Kidney (tissue), 13 donors: ENCODE measurements at regions not wholly inside any gene's neighbourhood (a gene's known extent, or its start where the extent isn't known, plus 50 kb on each side); places are given as distances from the start of the nearest gene placed in this dataset.

Experiments
- DNase-seq, 5 donors: peaks; one replicate each; pipeline ENCODE4 v3.0.0-alpha.2; 2013 to 2020
- FAIRE-seq: peaks from 2 replicates; lab custom pipeline; 2012; peaks lifted over from hg19 to GRCh38; lab: Jason Lieb, UNC
- H3K27ac ChIP-seq, 2 donors: one replicate each; pipeline ENCODE4 v1.7.0; 2013; ENCODE audit warnings: low read depth in 2 of 2, low read length in 2 of 2, inconsistent platforms in 1 of 2
- H3K27me3 ChIP-seq: one replicate; pipeline ENCODE4 v1.7.1; 2013; ENCODE audit warnings: low read length, inconsistent platforms; ENCODE audit not compliant: control insufficient read depth, insufficient read depth
- H3K36me3 ChIP-seq, 3 donors: one replicate each; pipeline versions ENCODE4 v1.7.0 to v1.7.1; 2013; ENCODE audit warnings: low read length in 3 of 3, control low read depth in 1 of 3, inconsistent platforms in 1 of 3; ENCODE audit not compliant: insufficient read depth in 3 of 3, control insufficient read depth in 2 of 3
- H3K4me1 ChIP-seq, 3 donors: one replicate each; pipeline versions ENCODE4 v1.7.0 to v1.7.1; 2013; ENCODE audit warnings: low read length in 3 of 3, inconsistent platforms in 1 of 3, low read depth in 1 of 3; ENCODE audit not compliant: control insufficient read depth in 2 of 3, insufficient read depth in 2 of 3
- H3K4me3 ChIP-seq, 3 donors: one replicate each; pipeline versions ENCODE4 v1.7.0 to v1.8.1; 2013; ENCODE audit warnings: low read length in 3 of 3, control low read depth in 1 of 3, inconsistent platforms in 1 of 3
- H3K9ac ChIP-seq, 3 donors: one replicate each; pipeline versions ENCODE4 v1.7.0 to v1.7.1; 2013; ENCODE audit warnings: low read length in 3 of 3, control low read depth in 1 of 3, inconsistent platforms in 1 of 3
- H3K9me3 ChIP-seq, 3 donors: one replicate each; pipeline versions ENCODE4 v1.7.0 to v1.7.1; 2013; ENCODE audit warnings: low read length in 3 of 3, control low read depth in 1 of 3, inconsistent platforms in 1 of 3; ENCODE audit not compliant: control insufficient read depth in 2 of 3, insufficient read depth in 1 of 3
- intact Hi-C: fragments of 100-400 bp; cut with DNase I; formaldehyde crosslinking; loops from one replicate; pipeline ENCODE4 v1.11.1; 2022
- TF ChIP-seq, protein P1 (sequence below): IDR thresholded peaks from 3 replicates; pipeline ENCODE4 v1.5.1; 2012; ENCODE audit warnings: mild to moderate bottlenecking, moderate library complexity, borderline replicate concordance; ENCODE audit not compliant: insufficient read depth; ENCODE audit errors: extremely low read depth
- donor health status: control.
- donor health status: control.
- donor health status: control.
- donor health status: control.
- donor health status: control.
- donor health status: DM: yes; HTN: yes; CAD: no.
- donor health status: Normal renal cell carcinoma (clear cell type).

GRCh38 chr6:19558201-19558600 lies 279.0 kb upstream of the ID4 start:
- DNase-seq (peak in 1 of 5 donors; percentile 7), FAIRE-seq (no peak)
- H3K9ac ChIP-seq: no peak overlapping the region
- no peaks in the 10 kb centered on the region for H3K9me3 ChIP-seq
- TF ChIP-seq, protein P1, sequence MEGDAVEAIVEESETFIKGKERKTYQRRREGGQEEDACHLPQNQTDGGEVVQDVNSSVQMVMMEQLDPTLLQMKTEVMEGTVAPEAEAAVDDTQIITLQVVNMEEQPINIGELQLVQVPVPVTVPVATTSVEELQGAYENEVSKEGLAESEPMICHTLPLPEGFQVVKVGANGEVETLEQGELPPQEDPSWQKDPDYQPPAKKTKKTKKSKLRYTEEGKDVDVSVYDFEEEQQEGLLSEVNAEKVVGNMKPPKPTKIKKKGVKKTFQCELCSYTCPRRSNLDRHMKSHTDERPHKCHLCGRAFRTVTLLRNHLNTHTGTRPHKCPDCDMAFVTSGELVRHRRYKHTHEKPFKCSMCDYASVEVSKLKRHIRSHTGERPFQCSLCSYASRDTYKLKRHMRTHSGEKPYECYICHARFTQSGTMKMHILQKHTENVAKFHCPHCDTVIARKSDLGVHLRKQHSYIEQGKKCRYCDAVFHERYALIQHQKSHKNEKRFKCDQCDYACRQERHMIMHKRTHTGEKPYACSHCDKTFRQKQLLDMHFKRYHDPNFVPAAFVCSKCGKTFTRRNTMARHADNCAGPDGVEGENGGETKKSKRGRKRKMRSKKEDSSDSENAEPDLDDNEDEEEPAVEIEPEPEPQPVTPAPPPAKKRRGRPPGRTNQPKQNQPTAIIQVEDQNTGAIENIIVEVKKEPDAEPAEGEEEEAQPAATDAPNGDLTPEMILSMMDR: no peak
- no peaks in the 10 kb centered on the region for H3K4me1 ChIP-seq
- no peaks in the 10 kb centered on the region for H3K27me3 ChIP-seq
- H3K27ac ChIP-seq: no peak overlapping the region
- no peaks in the 10 kb centered on the region for H3K36me3 ChIP-seq
- intact Hi-C loops: no loop called here
- no peak overlapping the region for H3K4me3 ChIP-seq

DNA sequence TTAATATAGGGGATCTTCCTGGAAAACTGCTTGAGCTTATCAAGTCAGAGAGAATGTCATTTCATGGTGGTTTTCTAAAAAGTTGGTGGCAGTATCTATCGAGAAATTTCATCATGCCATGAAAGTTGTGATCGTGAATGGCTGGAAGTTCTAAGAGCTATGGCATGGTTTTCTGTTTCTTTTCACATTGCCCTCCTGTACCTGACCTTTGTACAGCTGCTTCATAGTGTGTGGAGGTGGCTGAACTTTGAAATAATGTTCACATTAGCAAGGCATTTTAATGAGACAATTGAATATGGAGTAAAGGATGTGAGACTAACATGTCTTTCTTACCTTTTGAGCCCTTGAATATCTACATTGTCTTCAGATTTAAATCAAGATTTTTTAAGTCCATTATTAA lies 278.2 kb upstream of the ID4 start:
- Histone ChIP-seq H3K27ac (no peak overlapping the region), H3K36me3 (no peaks in the 10 kb centered on the region), H3K4me1 (no peaks in the 10 kb centered on the region), H3K9me3 (no peaks in the 10 kb centered on the region), H3K27me3 (no peaks in the 10 kb centered on the region), H3K9ac (no peak overlapping the region), H3K4me3 (no peak overlapping the region)
- intact Hi-C loops: no loop called here
- DNase-seq (no peak), FAIRE-seq (no peak)
- TF ChIP-seq, protein P1: no peak

- TF ChIP-seq, protein P1: no peak
- H3K4me1 ChIP-seq: no peaks in the 10 kb centered on the region
These were observed 274.7 kb upstream of the ID4 start for GRCh38 chr6:19562468-19562867.

GRCh38 chr6:19569563-19569962 lies 267.6 kb upstream of the ID4 start:
- Histone ChIP-seq H3K36me3 (no peaks in the 10 kb centered on the region), H3K27ac (no peak overlapping the region), H3K9me3 (no peaks in the 10 kb centered on the region), H3K27me3 (no peaks in the 10 kb centered on the region), H3K9ac (no peak overlapping the region), H3K4me1 (no peaks in the 10 kb centered on the region), H3K4me3 (no peak overlapping the region)
- DNase-seq (peak in 1 of 5 donors; percentile 4), FAIRE-seq (no peak)
- intact Hi-C loops: no loop called here
- TF ChIP-seq, protein P1: no peak

More at GRCh38 chr6:19562468-19562867, 274.7 kb upstream of the ID4 start:
- H3K27me3 ChIP-seq: no peaks in the 10 kb centered on the region
- H3K36me3 ChIP-seq: no peaks in the 10 kb centered on the region
- intact Hi-C loops: no loop called here
- H3K27ac ChIP-seq: no peak overlapping the region
- no peak overlapping the region for H3K9ac ChIP-seq
- no peaks in the 10 kb centered on the region for H3K9me3 ChIP-seq
- DNase-seq (no peak), FAIRE-seq (no peak)
- no peak overlapping the region for H3K4me3 ChIP-seq
